ENCODE measurements at regions not wholly inside any gene's neighbourhood (a gene's known extent, or its start where the extent isn't known, plus 50 kb on each side); places are given as distances from the start of the nearest gene placed in this dataset.

DNA sequence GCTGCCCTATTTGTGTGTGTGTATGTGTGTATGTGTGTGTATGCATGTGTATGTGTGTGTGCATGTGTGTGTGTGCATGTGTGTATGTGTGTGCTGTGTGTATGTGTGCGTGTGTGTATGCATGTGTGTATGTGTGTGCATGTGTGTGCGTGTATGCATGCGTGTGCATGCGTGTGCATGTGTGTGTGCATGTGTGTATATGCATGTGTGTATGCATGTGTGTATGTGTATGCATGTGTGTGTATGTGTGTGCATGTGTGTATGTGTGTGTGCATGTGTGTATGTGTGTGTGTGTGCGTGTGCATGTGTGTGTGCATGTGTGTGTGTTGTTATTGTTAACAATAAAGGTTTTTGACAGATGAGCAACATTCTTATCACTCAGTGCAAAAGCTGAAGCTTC lies 110.8 kb upstream of the HES1 start:
- no peaks in the 10 kb centered on the region for H3K9me3 ChIP-seq (ENCODE audit: insufficient read depth, low read depth, low read length)

DNA sequence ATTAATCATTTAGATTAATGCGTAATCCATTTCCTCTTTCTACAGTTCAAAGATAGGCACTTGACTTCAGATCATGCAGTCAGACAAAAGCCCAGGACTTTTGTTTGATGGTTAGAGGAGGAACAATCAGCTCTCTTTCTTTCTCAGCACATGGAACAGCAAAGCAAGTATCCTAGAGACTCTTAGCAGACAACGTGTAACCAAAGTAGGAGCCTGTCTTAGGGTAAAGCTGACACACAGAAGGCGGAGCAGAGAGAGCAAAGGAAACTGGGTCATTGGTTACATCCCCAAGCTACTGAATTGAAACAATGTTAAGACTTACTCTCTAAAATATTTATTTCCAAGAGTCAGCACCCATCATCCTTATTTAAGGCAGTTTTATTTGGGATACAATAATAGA lies 110.0 kb upstream of the HES1 start:
- no peak overlapping the region for H3K4me3 ChIP-seq (ENCODE audit: low read length, poor library complexity, severe bottlenecking)
- H3F3A ChIP-seq (ENCODE audit: low read depth), result no peaks in the 10 kb centered on the region
- no peaks in the 10 kb centered on the region for H3K79me2 ChIP-seq (ENCODE audit: insufficient read depth, low read length)
- H3K4me2 ChIP-seq (ENCODE audit: low read depth, low read length, poor library complexity, severe bottlenecking), result no peak overlapping the region
- H3K9ac ChIP-seq (ENCODE audit: low read depth, low read length, poor library complexity, severe bottlenecking), result no peak overlapping the region
- 0 out of 2 replicates have a peak overlapping the region, but pooled peaks have one; percentile 33 for H2AFZ ChIP-seq (ENCODE audit: low read length)
- TF ChIP-seq EZH2phosphoT487 (IDR thresholded peaks at IDR 0.05; ENCODE audit: borderline replicate concordance) (no peak), CTCF (conservative IDR thresholded peaks at IDR 0.05; ENCODE audit: low read length) (no peak)
- H3K9me3 ChIP-seq (ENCODE audit: insufficient read depth, low read depth, low read length), result no peaks in the 10 kb centered on the region
- H3K4me1 ChIP-seq (ENCODE audit: insufficient read depth, low read length, poor library complexity, severe bottlenecking), result peaks cover 59% of the 10 kb centered on the region
- no peaks in the 10 kb centered on the region for H3K27me3 ChIP-seq (ENCODE audit: insufficient read depth, low read length, poor library complexity, severe bottlenecking)
- no peaks in the 10 kb centered on the region for H3K36me3 ChIP-seq (ENCODE audit: insufficient read depth, low read length)
- no peaks in the 10 kb centered on the region for H3K9me2 ChIP-seq (replicated peaks; ENCODE audit: low read depth, low read length)
- H4K20me1 ChIP-seq (ENCODE audit: insufficient read depth, low read length, poor library complexity, severe bottlenecking), result no peaks in the 10 kb centered on the region

More for the DNA sequence above, 110.8 kb upstream of the HES1 start:
- no peaks in the 10 kb centered on the region for H3K79me2 ChIP-seq (ENCODE audit: insufficient read depth, low read length)
- H3K4me2 ChIP-seq (ENCODE audit: low read depth, low read length, poor library complexity, severe bottlenecking), result peak overlapping the region; percentile 8
- peaks cover 53% of the 10 kb centered on the region for H3K4me1 ChIP-seq (ENCODE audit: insufficient read depth, low read length, poor library complexity, severe bottlenecking)
- no peak overlapping the region for H3K9ac ChIP-seq (ENCODE audit: low read depth, low read length, poor library complexity, severe bottlenecking)
- H3K36me3 ChIP-seq (ENCODE audit: insufficient read depth, low read length), result no peaks in the 10 kb centered on the region
- H4K20me1 ChIP-seq (ENCODE audit: insufficient read depth, low read length, poor library complexity, severe bottlenecking), result no peaks in the 10 kb centered on the region
- no peak for TF ChIP-seq CTCF (conservative IDR thresholded peaks at IDR 0.05; ENCODE audit: low read length)
- TF ChIP-seq EZH2phosphoT487 (IDR thresholded peaks at IDR 0.05; ENCODE audit: borderline replicate concordance), result no peak
- H3K27me3 ChIP-seq (ENCODE audit: insufficient read depth, low read length, poor library complexity, severe bottlenecking), result no peaks in the 10 kb centered on the region
- H2AFZ ChIP-seq (ENCODE audit: low read length), result no peak overlapping the region
- no peak overlapping the region for H3K4me3 ChIP-seq (ENCODE audit: low read length, poor library complexity, severe bottlenecking)
- no peaks in the 10 kb centered on the region for H3K9me2 ChIP-seq (replicated peaks; ENCODE audit: low read depth, low read length)
- H3F3A ChIP-seq (ENCODE audit: low read depth), result no peaks in the 10 kb centered on the region

GRCh38 chr3:194028434-194029004 lies 107.4 kb upstream of the HES1 start:
- H3K4me1 ChIP-seq (ENCODE audit: insufficient read depth, low read length, poor library complexity, severe bottlenecking), result peaks cover 63% of the 10 kb centered on the region

More at GRCh38 chr3:194028434-194029004, 107.4 kb upstream of the HES1 start:
- H3K36me3 ChIP-seq (ENCODE audit: insufficient read depth, low read length), result no peaks in the 10 kb centered on the region
- H3F3A ChIP-seq (ENCODE audit: low read depth), result no peaks in the 10 kb centered on the region
- no peaks in the 10 kb centered on the region for H3K9me2 ChIP-seq (replicated peaks; ENCODE audit: low read depth, low read length)
- H3K9me3 ChIP-seq (ENCODE audit: insufficient read depth, low read depth, low read length), result no peaks in the 10 kb centered on the region
- no peak overlapping the region for H3K4me3 ChIP-seq (ENCODE audit: low read length, poor library complexity, severe bottlenecking)
- H3K9ac ChIP-seq (ENCODE audit: low read depth, low read length, poor library complexity, severe bottlenecking), result no peak overlapping the region
- TF ChIP-seq EZH2phosphoT487 (IDR thresholded peaks at IDR 0.05; ENCODE audit: borderline replicate concordance) (no peak), CTCF (conservative IDR thresholded peaks at IDR 0.05; ENCODE audit: low read length) (no peak)
- no peaks in the 10 kb centered on the region for H4K20me1 ChIP-seq (ENCODE audit: insufficient read depth, low read length, poor library complexity, severe bottlenecking)
- H2AFZ ChIP-seq (ENCODE audit: low read length), result no peak overlapping the region
- H3K4me2 ChIP-seq (ENCODE audit: low read depth, low read length, poor library complexity, severe bottlenecking), result no peak overlapping the region
- no peaks in the 10 kb centered on the region for H3K79me2 ChIP-seq (ENCODE audit: insufficient read depth, low read length)
- no peaks in the 10 kb centered on the region for H3K27me3 ChIP-seq (ENCODE audit: insufficient read depth, low read length, poor library complexity, severe bottlenecking)
